Activated B cell treated with CpG ODN at 0.5 μM for 24 hours (primary cell): ENCODE measurements at regions not wholly inside any gene's neighbourhood (a gene's known extent, or its start where the extent isn't known, plus 50 kb on each side); places are given as distances from the start of the nearest gene placed in this dataset.
"Not testable (repeated sequence)": the region's sequence is repeated elsewhere in the genome, so short reads cannot be mapped to it uniquely, and the experiment has no call there.

Experiments
- ATAC-seq: fragments of 200-7000 bp; cut with Tn5 transposase; one replicate; pipeline ENCODE4 v1.10.0; 2021; ENCODE audit warnings: low read depth, mild to moderate bottlenecking, moderate library complexity
- CTCF ChIA-PET: fragments of 350-600 bp; sonication (Branson Sonifier 250); formaldehyde crosslinking; loops from one replicate; lab custom pipeline; 2021; ENCODE audit warnings: antibody characterized with exemption; lab: Charles Lee
- POLR2A ChIA-PET: fragments of 350-600 bp; sonication (Branson Sonifier 250); formaldehyde crosslinking; loops from one replicate; lab custom pipeline; 2021; ENCODE audit warnings: antibody characterized with exemption; lab: Charles Lee
- DNase-seq: peaks from one replicate; pipeline ENCODE4 v3.0.0; 2022
- H3K27ac Mint-ChIP-seq: one replicate; pipeline ENCODE4 v1.8.0; 2020; ENCODE audit warnings: mixed read lengths
- H3K27me3 Mint-ChIP-seq: one replicate; pipeline ENCODE4 v1.8.0; 2021; ENCODE audit warnings: mixed read lengths
- H3K36me3 Mint-ChIP-seq: one replicate; pipeline ENCODE4 v1.8.0; 2021; ENCODE audit warnings: low read depth, mixed read lengths
- H3K4me1 Mint-ChIP-seq: one replicate; pipeline ENCODE4 v1.8.0; 2021; ENCODE audit warnings: mixed read lengths
- H3K4me3 Mint-ChIP-seq: one replicate; pipeline ENCODE4 v1.8.0; 2020; ENCODE audit warnings: mild to moderate bottlenecking, mixed read lengths
- H3K9me3 Mint-ChIP-seq: one replicate; pipeline ENCODE4 v1.8.0; 2020; ENCODE audit warnings: mixed read lengths
- intact Hi-C: fragments of 100-400 bp; cut with micrococcal nuclease; formaldehyde crosslinking; loops from one replicate; pipeline ENCODE4 v1.15.1; 2024
- TF ChIP-seq, protein P1 (sequence below): fragments of 200-600 bp; IDR thresholded peaks from one replicate; pipeline ENCODE4 v1.8.0; 2022; ENCODE audit warnings: antibody characterized with exemption, mild to moderate bottlenecking

DNA sequence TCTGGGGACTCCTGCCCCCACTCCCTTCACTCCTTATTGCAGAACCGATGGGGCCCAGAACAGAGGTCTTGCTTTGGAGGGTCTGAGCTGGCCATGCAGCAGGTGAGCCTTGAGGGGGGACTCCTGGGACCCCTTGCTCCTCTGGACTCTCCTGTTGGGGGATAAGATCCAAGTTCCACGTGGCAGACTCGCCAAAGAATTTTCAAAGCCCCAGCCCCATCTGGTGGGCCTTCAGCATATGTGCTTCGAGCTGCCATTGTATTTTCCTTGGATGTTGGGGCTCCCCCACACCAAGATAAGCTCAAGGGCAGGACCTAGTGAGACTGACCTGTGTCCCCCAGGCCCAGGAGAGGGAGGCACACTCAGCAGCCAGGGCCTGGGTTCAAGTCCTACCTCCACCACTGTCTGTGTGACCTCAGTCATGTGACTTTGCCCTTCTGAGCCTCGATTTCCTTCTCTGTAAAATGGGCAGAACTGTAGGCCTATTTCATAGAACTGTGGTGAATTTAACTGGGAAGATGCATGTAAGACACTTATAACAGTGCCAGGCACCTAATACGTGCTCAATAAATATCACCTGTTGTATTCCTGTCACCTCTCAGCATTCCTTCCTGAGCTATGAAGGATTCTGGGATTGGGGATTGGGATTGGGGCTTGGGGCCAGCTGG lies 115.5 kb downstream of the VEGFA start:
- intact Hi-C loops, result no loop called here
- CTCF ChIA-PET, result no interaction called here
- no peak for DNase-seq

DNA sequence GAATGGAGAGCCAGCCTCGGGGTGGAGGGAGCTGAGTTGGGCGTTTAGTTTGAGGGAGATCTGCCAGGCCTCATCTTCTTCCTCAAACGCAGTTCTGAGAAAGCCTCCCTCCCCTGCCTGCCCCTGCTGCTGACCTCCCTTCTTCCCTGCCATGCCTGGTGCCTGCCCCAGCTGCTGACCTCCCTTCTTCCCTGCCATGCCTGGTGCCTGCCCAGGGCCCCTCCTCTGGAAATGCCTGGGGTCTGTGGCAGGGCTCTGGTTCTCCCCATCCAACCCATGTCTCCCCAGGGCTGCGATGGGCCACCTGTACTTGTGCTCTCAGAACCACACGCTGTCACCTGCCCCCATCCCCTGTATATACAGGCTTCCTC lies 114.6 kb downstream of the VEGFA start:
- H3K27ac Mint-ChIP-seq, result no peak overlapping the region
- intact Hi-C loops, result no loop called here
- POLR2A ChIA-PET, result interaction anchor here (0.6 kb wide), 1 partner anchor 458 kb away, joined by 3 read pairs; the partner anchor contains the start of gene ABCC10

More for the DNA sequence above, 115.5 kb downstream of the VEGFA start:
- TF ChIP-seq, protein P1, sequence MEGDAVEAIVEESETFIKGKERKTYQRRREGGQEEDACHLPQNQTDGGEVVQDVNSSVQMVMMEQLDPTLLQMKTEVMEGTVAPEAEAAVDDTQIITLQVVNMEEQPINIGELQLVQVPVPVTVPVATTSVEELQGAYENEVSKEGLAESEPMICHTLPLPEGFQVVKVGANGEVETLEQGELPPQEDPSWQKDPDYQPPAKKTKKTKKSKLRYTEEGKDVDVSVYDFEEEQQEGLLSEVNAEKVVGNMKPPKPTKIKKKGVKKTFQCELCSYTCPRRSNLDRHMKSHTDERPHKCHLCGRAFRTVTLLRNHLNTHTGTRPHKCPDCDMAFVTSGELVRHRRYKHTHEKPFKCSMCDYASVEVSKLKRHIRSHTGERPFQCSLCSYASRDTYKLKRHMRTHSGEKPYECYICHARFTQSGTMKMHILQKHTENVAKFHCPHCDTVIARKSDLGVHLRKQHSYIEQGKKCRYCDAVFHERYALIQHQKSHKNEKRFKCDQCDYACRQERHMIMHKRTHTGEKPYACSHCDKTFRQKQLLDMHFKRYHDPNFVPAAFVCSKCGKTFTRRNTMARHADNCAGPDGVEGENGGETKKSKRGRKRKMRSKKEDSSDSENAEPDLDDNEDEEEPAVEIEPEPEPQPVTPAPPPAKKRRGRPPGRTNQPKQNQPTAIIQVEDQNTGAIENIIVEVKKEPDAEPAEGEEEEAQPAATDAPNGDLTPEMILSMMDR, result no peak
- POLR2A ChIA-PET, result no interaction called here
- H3K27me3 Mint-ChIP-seq, result peaks cover 7% of the 10 kb centered on the region
- no peak for ATAC-seq
- H3K9me3 Mint-ChIP-seq, result no peaks in the 10 kb centered on the region
- peaks cover 2% of the 10 kb centered on the region for H3K4me1 Mint-ChIP-seq
- H3K36me3 Mint-ChIP-seq, result no peaks in the 10 kb centered on the region
- H3K4me3 Mint-ChIP-seq, result no peak overlapping the region
- H3K27ac Mint-ChIP-seq, result no peak overlapping the region

DNA sequence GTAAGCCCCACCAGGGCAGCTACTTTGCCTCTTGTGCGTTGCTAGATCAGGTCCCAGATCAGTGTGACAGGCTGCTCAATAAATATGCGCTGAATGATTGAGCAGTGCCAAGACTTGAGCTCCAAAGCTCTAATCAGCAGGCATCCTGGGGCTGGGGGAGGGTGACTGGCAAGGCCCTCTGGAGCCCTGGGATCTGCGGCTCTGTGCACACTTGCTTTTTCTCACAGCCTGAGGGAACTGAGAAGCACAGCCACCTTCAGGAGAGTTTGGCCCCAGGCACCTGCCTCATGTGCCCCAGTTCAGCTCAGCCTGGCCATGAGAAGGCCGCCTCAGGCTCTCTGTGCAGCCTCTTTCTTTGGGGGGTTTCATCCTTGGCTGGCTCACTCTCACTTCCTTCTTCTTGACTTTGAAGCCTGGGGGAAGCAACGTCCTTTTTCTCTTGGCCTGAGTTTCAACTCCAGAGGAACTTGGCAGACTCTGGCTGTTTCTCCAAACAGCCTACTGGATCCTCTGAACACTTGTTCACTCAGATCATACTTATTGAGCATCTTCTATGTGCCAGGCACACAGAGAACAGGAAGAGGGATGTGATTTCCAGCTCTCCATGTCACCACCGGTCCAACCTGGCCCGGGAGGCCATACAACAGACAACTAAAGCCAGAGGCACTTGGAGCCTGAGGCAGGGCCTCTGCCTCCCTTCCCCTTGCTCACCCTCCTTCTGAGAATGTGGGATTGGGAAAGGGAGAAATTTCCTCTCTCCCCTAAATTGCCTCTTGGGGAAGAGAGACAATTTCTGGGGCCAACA lies 114.0 kb downstream of the VEGFA start:
- ChIA-PET POLR2A (no interaction called here), CTCF (interaction anchor here (1.2 kb wide), 1 partner anchor 217 kb away, joined by 3 read pairs; no protein-coding TSS in a partner anchor)
- H3K9me3 Mint-ChIP-seq, result no peaks in the 10 kb centered on the region
- DNase-seq (no peak), ATAC-seq (peak; percentile 18)
- peaks cover 1% of the 10 kb centered on the region for H3K27me3 Mint-ChIP-seq
- intact Hi-C loops, result no loop called here
- peaks cover 2% of the 10 kb centered on the region for H3K4me1 Mint-ChIP-seq
- no peak overlapping the region for H3K4me3 Mint-ChIP-seq
- no peak overlapping the region for H3K27ac Mint-ChIP-seq
- TF ChIP-seq, protein P1, result no peak
- H3K36me3 Mint-ChIP-seq, result no peaks in the 10 kb centered on the region

More for the DNA sequence above, 114.6 kb downstream of the VEGFA start:
- H3K4me3 Mint-ChIP-seq, result no peak overlapping the region
- H3K36me3 Mint-ChIP-seq, result no peaks in the 10 kb centered on the region
- ATAC-seq (no peak), DNase-seq (no peak)
- TF ChIP-seq, protein P1, result no peak
- no peaks in the 10 kb centered on the region for H3K9me3 Mint-ChIP-seq
- peaks cover 1% of the 10 kb centered on the region for H3K27me3 Mint-ChIP-seq
- peaks cover 2% of the 10 kb centered on the region for H3K4me1 Mint-ChIP-seq
- CTCF ChIA-PET, result no interaction called here

DNA sequence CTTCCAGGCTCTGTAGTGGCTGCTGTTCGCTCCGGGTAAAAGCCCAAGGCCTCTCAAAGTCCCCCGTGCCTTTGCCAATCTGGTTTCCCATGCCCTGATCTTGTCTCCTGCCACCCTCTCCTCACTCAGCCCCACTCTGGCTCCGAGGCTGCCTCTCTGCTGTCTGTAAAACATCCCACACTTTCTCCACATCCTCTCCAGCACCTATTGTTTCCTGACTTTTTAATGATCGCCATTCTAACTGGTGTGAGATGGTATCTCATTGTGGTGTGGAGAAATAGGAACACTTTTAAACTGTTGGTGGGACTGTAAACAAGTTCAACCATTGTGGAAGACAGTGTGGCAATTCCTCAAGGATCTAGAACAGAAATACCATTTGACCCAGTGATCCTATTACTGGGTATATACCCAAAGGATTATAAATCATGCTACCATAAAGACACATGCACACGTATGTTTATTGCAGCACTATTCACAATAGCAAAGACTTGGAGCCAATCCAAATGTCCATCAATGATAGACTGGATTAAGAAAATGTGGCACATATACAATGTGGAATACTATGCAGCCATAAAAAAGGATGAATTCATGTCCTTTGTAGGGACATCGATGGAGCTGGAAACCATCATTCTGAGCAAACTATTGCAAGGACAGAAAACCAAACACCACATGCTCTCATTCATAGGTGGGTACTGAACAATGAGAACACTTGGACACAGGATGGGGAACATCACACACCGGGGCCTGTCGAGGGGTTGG lies 112.9 kb downstream of the VEGFA start:
- CTCF ChIA-PET, H3K9me3 Mint-ChIP-seq, H3K4me1 Mint-ChIP-seq, intact Hi-C loops, H3K36me3 Mint-ChIP-seq, DNase-seq, POLR2A ChIA-PET, H3K27ac Mint-ChIP-seq, ATAC-seq, H3K4me3 Mint-ChIP-seq, H3K27me3 Mint-ChIP-seq: not testable (repeated sequence)

DNA sequence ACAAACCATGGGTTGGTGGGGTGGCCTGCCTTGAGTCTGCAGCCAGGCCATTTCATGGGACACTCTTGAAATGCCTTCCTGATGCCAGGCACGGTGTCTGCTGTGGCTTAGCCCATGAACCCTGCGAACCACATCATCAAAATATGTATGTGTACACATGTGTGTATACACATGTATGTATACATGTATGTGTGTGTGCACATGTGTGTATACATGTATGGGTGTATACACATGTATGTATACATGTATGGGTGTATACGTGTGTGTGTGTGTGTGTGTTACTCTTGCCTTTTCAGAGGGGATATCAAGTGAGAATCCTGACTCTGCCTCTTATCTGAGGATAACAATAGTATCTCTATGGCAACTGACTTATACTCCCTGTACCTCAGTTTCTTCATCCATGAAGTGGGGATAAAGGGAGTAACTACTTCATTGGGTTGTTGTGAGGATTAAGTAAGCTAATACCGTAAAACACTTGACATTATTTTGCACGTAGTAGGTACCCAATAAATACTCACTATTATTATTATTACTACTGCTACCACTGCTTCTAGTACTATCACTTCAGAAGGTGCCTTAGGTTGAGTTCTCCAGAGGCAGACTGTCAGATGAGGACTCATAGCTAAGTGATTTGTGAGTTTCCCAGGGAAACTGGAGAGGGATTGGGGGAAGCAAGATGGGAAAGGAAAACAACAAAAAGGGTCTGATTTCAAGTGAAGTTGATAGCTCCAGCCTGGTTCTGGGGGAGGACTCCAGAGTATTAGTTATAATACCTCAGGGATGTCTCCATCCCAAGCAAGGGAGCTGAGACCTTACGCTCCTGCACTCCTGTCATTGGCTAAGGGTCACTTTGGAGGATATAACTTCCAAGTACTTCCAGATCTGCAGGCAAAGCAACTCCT lies 110.5 kb downstream of the VEGFA start:
- CTCF ChIA-PET, result no interaction called here

More for the DNA sequence above, 110.5 kb downstream of the VEGFA start:
- Mint-ChIP-seq H3K4me1 (peaks cover 2% of the 10 kb centered on the region), H3K27ac (no peak overlapping the region), H3K27me3 (no peaks in the 10 kb centered on the region), H3K36me3 (no peaks in the 10 kb centered on the region), H3K4me3 (no peak overlapping the region), H3K9me3 (no peaks in the 10 kb centered on the region)
- DNase-seq, result no peak
- TF ChIP-seq, protein P1, result no peak
- POLR2A ChIA-PET, result no interaction called here
- no peak for ATAC-seq
- intact Hi-C loops, result no loop called here
